A549 (cell line): ENCODE measurements at regions not wholly inside any gene's neighbourhood (a gene's known extent, or its start where the extent isn't known, plus 50 kb on each side); places are given as distances from the start of the nearest gene placed in this dataset.

Experiments
- ATAC-seq, 2 experiments: fragments of 200-7000 bp in 1 of 2; fragments of >200 bp in 1 of 2; cut with Nextera tagmentation in 1 of 2; cut with Tn5 transposase in 1 of 2; 3 replicates each; pipeline versions ENCODE4 v1.8.0 to v1.9.1; 2018 to 2020; ENCODE audit warnings: mild to moderate bottlenecking in 1 of 2, moderate library complexity in 1 of 2
- CTCF ChIA-PET: fragments of 300-600 bp; sonication (Branson Sonifier 250); formaldehyde crosslinking; extraction: SDS; loops from one replicate; lab custom pipeline; 2021; ENCODE audit warnings: antibody characterized with exemption, inconsistent platforms; lab: Yijun Ruan, JAX
- POLR2A ChIA-PET: fragments of 350-600 bp; formaldehyde crosslinking; extraction: SDS; loops from one replicate; lab custom pipeline; 2021; ENCODE audit warnings: antibody characterized with exemption, inconsistent platforms; lab: Yijun Ruan, JAX
- DNase-seq, 2 experiments: peaks; one replicate each; pipeline versions ENCODE4 v3.0.0 to v3.0.0-alpha.2; 2011 to 2016; ENCODE audit warnings: low read depth in 1 of 2, low spot score in 1 of 2
- FAIRE-seq: peaks from 2 replicates; lab custom pipeline; 2011; peaks lifted over from hg19 to GRCh38; lab: Jason Lieb, UNC
- H3K27ac ChIP-seq, 2 experiments: fragments of >200 bp; sonication (Bioruptor Twin); formaldehyde crosslinking; 3 replicates each; pipeline ENCODE4 v1.5.1; 2016 to 2017
- H3K4me1 ChIP-seq: fragments of >200 bp; sonication (Bioruptor Twin); formaldehyde crosslinking; 3 replicates; pipeline ENCODE4 v1.6.1; 2016
- H3K4me2 ChIP-seq: fragments of >200 bp; sonication (Bioruptor Twin); formaldehyde crosslinking; 3 replicates; pipeline ENCODE4 v1.6.1; 2016
- H3K4me3 ChIP-seq: fragments of >200 bp; sonication (Bioruptor Twin); formaldehyde crosslinking; 3 replicates; pipeline ENCODE4 v1.5.1; 2016
- H3K9me3 ChIP-seq: fragments of >200 bp; sonication (Bioruptor Twin); formaldehyde crosslinking; 3 replicates; pipeline ENCODE4 v1.6.1; 2016
- CBX2 ChIP-seq: fragments of 200-600 bp; sonication (generic); IDR thresholded peaks from 2 replicates; pipeline ENCODE4 v1.6.1; 2016; ENCODE audit warnings: low read depth, mild to moderate bottlenecking, borderline replicate concordance
- GATA3 ChIP-seq: IDR thresholded peaks from 2 replicates; pipeline ENCODE4 v1.6.1; 2012; ENCODE audit warnings: borderline replicate concordance
- HES2 ChIP-seq: fragments of >200 bp; sonication (Bioruptor Twin); formaldehyde crosslinking; IDR thresholded peaks from 2 replicates; pipeline ENCODE4 v1.6.1; 2016
- KDM1A ChIP-seq: fragments of 200-600 bp; sonication (generic); IDR thresholded peaks from 2 replicates; pipeline ENCODE4 v1.6.1; 2016; ENCODE audit warnings: low read depth, mild to moderate bottlenecking
- MAZ ChIP-seq: fragments of 150-350 bp; IDR thresholded peaks from 2 replicates; pipeline ENCODE4 v1.6.1; 2014; ENCODE audit warnings: antibody characterized with exemption, low read depth, low read length, borderline replicate concordance
- RCOR1 ChIP-seq: fragments of 150-350 bp; IDR thresholded peaks from 2 replicates; pipeline ENCODE4 v1.6.1; 2014; ENCODE audit warnings: antibody characterized with exemption, low read length, low read depth
- REST ChIP-seq: fragments of 200-600 bp; sonication (generic); IDR thresholded peaks from 2 replicates; pipeline ENCODE4 v1.6.1; 2016; ENCODE audit warnings: antibody characterized with exemption, mild to moderate bottlenecking, moderate library complexity
- RFX5 ChIP-seq: fragments of 450-650 bp; IDR thresholded peaks from 2 replicates; pipeline ENCODE4 v1.7.1; 2014; ENCODE audit warnings: antibody characterized with exemption, mild to moderate bottlenecking, moderate library complexity
- ZNF302 ChIP-seq: fragments of 250-450 bp; sonication (Bioruptor Pico); IDR thresholded peaks from 2 replicates; pipeline ENCODE4 v1.9.0; 2021; ENCODE audit warnings: inconsistent platforms, mild to moderate bottlenecking, moderate library complexity
- WGBS: methylation state at CpG from one replicate; pipeline ENCODE4 v1.1.6; 2017; ENCODE audit errors: missing lambda C conversion rate; 5-methylcytosine and 5-hydroxymethylcytosine counted together
- TF ChIP-seq, protein P1 (sequence below): fragments of >200 bp; sonication (Bioruptor Twin); formaldehyde crosslinking; IDR thresholded peaks from 3 replicates; pipeline ENCODE4 v1.6.1; 2016

DNA sequence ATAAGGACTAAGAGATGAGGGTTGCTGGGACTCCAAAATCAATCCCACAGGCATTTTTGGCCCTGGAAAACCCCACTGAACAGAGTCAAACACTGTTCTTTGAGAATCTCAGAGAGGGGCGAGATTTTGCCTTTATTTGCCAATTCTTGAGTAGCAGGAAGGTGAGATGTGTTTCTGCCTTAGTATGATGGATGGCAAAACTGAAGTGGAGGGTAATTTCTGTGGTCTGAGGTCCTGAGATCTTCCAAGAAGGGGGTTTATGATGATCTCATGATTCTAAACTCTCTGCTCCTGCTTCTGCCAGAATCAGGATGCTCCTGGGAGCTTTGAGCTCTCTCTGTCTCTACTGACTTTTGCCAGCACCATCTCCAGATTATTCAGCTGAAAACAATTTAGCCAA, 174.8 kb upstream of the CLINT1 start:
- 6% methylated on average over 1 of the region's 1 CpG for WGBS
- H3K4me3 ChIP-seq: no peak overlapping the region
- H3K9me3 ChIP-seq: peaks cover 25% of the 10 kb centered on the region
- no peak for ATAC-seq
- POLR2A ChIA-PET: no interaction called here
- CTCF ChIA-PET: no interaction called here
- TF ChIP-seq REST (no peak), ZNF302 (CRISPR knock-in tag) (no peak), CBX2 (no peak), RFX5 (no peak), GATA3 (no peak)
- TF ChIP-seq, all 56 proteins: peak for 0
- no peak overlapping the region for H3K27ac ChIP-seq
- FAIRE-seq (no peak), DNase-seq (no peak)
- no peaks in the 10 kb centered on the region for H3K4me1 ChIP-seq
- no peak overlapping the region for H3K4me2 ChIP-seq

- peaks cover 25% of the 10 kb centered on the region for H3K9me3 ChIP-seq
- POLR2A ChIA-PET: no interaction called here
- 32% methylated on average over 5 of the region's 5 CpGs for WGBS
- H3K4me3 ChIP-seq: no peak overlapping the region
- H3K27ac ChIP-seq: no peak overlapping the region
- H3K4me2 ChIP-seq: no peak overlapping the region
- TF ChIP-seq REST (no peak), RCOR1 (no peak), HES2 (no peak), MAZ (no peak)
- no peak for FAIRE-seq
- CTCF ChIA-PET: no interaction called here
- ATAC-seq: no peak
- no peak for DNase-seq
- H3K4me1 ChIP-seq: no peaks in the 10 kb centered on the region
These were observed 174.1 kb upstream of the CLINT1 start for GRCh38 chr5:158033076-158033475.

GRCh38 chr5:158032246-158032645, 173.3 kb upstream of the CLINT1 start:
- 24% methylated on average over 1 of the region's 1 CpG for WGBS
- CTCF ChIA-PET: no interaction called here

GRCh38 chr5:158027806-158028775, 169.1 kb upstream of the CLINT1 start:
- DNase-seq: no peak
- ChIA-PET POLR2A (no interaction called here), CTCF (no interaction called here)
- WGBS: 35% methylated on average over 5 of the region's 5 CpGs
- Histone ChIP-seq H3K4me2 (no peak overlapping the region), H3K4me1 (no peaks in the 10 kb centered on the region), H3K9me3 (peaks cover 4% of the 10 kb centered on the region; the same call in 1 of the 3 replicates), H3K4me3 (no peak overlapping the region), H3K27ac (no peak overlapping the region)
- no peak for FAIRE-seq
- TF ChIP-seq, protein P1, sequence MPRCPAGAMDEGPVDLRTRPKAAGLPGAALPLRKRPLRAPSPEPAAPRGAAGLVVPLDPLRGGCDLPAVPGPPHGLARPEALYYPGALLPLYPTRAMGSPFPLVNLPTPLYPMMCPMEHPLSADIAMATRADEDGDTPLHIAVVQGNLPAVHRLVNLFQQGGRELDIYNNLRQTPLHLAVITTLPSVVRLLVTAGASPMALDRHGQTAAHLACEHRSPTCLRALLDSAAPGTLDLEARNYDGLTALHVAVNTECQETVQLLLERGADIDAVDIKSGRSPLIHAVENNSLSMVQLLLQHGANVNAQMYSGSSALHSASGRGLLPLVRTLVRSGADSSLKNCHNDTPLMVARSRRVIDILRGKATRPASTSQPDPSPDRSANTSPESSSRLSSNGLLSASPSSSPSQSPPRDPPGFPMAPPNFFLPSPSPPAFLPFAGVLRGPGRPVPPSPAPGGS: no peak
- ATAC-seq: no peak

More at GRCh38 chr5:158032246-158032645, 173.3 kb upstream of the CLINT1 start:
- no peak overlapping the region for H3K4me2 ChIP-seq
- DNase-seq: no peak
- POLR2A ChIA-PET: no interaction called here
- no peak overlapping the region for H3K4me3 ChIP-seq
- no peak for FAIRE-seq
- no peak for TF ChIP-seq KDM1A
- TF ChIP-seq, all 56 proteins: peak for 0
- H3K4me1 ChIP-seq: no peaks in the 10 kb centered on the region
- H3K27ac ChIP-seq: no peak overlapping the region
- ATAC-seq: no peak
- peaks cover 25% of the 10 kb centered on the region for H3K9me3 ChIP-seq
